SK-N-SH treated with all-trans-retinoic acid at 6 μM for 48 hours (cell line): ENCODE measurements at regions not wholly inside any gene's neighbourhood (a gene's known extent, or its start where the extent isn't known, plus 50 kb on each side); places are given as distances from the start of the nearest gene placed in this dataset.

Experiments used
- ATAC-seq: fragments of 200-7000 bp; cut with Tn5 transposase; 3 replicates; pipeline ENCODE4 v1.9.1; 2020; ENCODE audit warnings: mild to moderate bottlenecking, moderate library complexity
- ARNTL ChIP-seq: fragments of 450-650 bp; formaldehyde crosslinking; IDR thresholded peaks from 2 replicates; pipeline ENCODE4 v1.5.0; 2020; ENCODE audit warnings: low read depth, mild to moderate bottlenecking, moderate library complexity, borderline replicate concordance
- CSDC2 ChIP-seq: fragments of 250-450 bp; sonication (Bioruptor Pico); IDR thresholded peaks from 2 replicates; pipeline ENCODE4 v1.5.0; 2020; ENCODE audit warnings: mild to moderate bottlenecking, moderate library complexity
- ESRRG ChIP-seq: fragments of 250-450 bp; sonication (Bioruptor Pico); IDR thresholded peaks from 2 replicates; pipeline ENCODE4 v1.6.1; 2021; ENCODE audit warnings: mild to moderate bottlenecking
- GLIS3 ChIP-seq: fragments of 250-450 bp; sonication (Bioruptor Pico); IDR thresholded peaks from 2 replicates; pipeline ENCODE4 v1.5.0; 2020; ENCODE audit warnings: mild to moderate bottlenecking, moderate library complexity
- ISL1 ChIP-seq: fragments of 250-450 bp; sonication (Bioruptor Pico); IDR thresholded peaks from 2 replicates; pipeline ENCODE4 v2.1.2; 2022; ENCODE audit warnings: mild to moderate bottlenecking, moderate library complexity
- OSR1 ChIP-seq: fragments of 250-450 bp; sonication (Bioruptor Pico); IDR thresholded peaks from 2 replicates; pipeline ENCODE4 v1.8.0; 2022; ENCODE audit warnings: moderate library complexity, mild to moderate bottlenecking, inconsistent platforms
- PPARA ChIP-seq: fragments of 250-450 bp; sonication (Bioruptor Pico); IDR thresholded peaks from 2 replicates; pipeline ENCODE4 v1.5.0; 2020; ENCODE audit warnings: mild to moderate bottlenecking, borderline replicate concordance
- RARB ChIP-seq: fragments of 250-450 bp; sonication (Bioruptor Pico); IDR thresholded peaks from 2 replicates; pipeline ENCODE4 v1.8.0; 2021; ENCODE audit warnings: mild to moderate bottlenecking, moderate library complexity
- SNAI2 ChIP-seq: fragments of 250-450 bp; sonication (Bioruptor Pico); IDR thresholded peaks from 2 replicates; pipeline ENCODE4 v1.5.0; 2020; ENCODE audit warnings: mild to moderate bottlenecking, moderate library complexity
- TCF4 ChIP-seq: fragments of 250-450 bp; sonication (Bioruptor Pico); IDR thresholded peaks from 2 replicates; pipeline ENCODE4 v1.8.0; 2021; ENCODE audit warnings: mild to moderate bottlenecking, moderate library complexity, borderline replicate concordance
- ZC3H10 ChIP-seq: fragments of 250-450 bp; sonication (Bioruptor Pico); IDR thresholded peaks from 2 replicates; pipeline ENCODE4 v1.5.1; 2021; ENCODE audit warnings: mild to moderate bottlenecking, moderate library complexity
- ZFP3 ChIP-seq: fragments of 250-450 bp; sonication (Bioruptor Pico); IDR thresholded peaks from 2 replicates; pipeline ENCODE4 v1.5.0; 2020; ENCODE audit warnings: mild to moderate bottlenecking, moderate library complexity
- ZNF565 ChIP-seq: fragments of 450-650 bp; formaldehyde crosslinking; conservative IDR thresholded peaks from 2 replicates; pipeline ENCODE4 v1.5.0; 2020; ENCODE audit warnings: low read depth, mild to moderate bottlenecking, moderate library complexity
- ZNF70 ChIP-seq: fragments of 450-650 bp; formaldehyde crosslinking; IDR thresholded peaks from 2 replicates; pipeline ENCODE4 v1.5.0; 2020; ENCODE audit warnings: mild to moderate bottlenecking, moderate library complexity
- ZNF8 ChIP-seq: fragments of 450-650 bp; formaldehyde crosslinking; IDR thresholded peaks from 2 replicates; pipeline ENCODE4 v1.5.0; 2020; ENCODE audit warnings: mild to moderate bottlenecking, moderate library complexity
- TF ChIP-seq, protein P1 (sequence below): fragments of 250-450 bp; sonication (Bioruptor Pico); IDR thresholded peaks from 2 replicates; pipeline ENCODE4 v1.8.0; 2020; ENCODE audit warnings: mild to moderate bottlenecking, moderate library complexity, borderline replicate concordance
- TF ChIP-seq, protein P2 (sequence below): fragments of 250-450 bp; sonication (Bioruptor Pico); IDR thresholded peaks from 2 replicates; pipeline ENCODE4 v1.5.1; 2021; ENCODE audit warnings: mild to moderate bottlenecking, moderate library complexity
- TF ChIP-seq, protein P3 (sequence below): fragments of 250-450 bp; sonication (Bioruptor Pico); IDR thresholded peaks from 2 replicates; pipeline ENCODE4 v1.5.0; 2020; ENCODE audit warnings: mild to moderate bottlenecking, moderate library complexity
- TF ChIP-seq, protein P4 (sequence below): fragments of 250-450 bp; sonication (Bioruptor Pico); IDR thresholded peaks from 2 replicates; pipeline ENCODE4 v1.5.1; 2020; ENCODE audit warnings: low read depth, mild to moderate bottlenecking, moderate library complexity

DNA sequence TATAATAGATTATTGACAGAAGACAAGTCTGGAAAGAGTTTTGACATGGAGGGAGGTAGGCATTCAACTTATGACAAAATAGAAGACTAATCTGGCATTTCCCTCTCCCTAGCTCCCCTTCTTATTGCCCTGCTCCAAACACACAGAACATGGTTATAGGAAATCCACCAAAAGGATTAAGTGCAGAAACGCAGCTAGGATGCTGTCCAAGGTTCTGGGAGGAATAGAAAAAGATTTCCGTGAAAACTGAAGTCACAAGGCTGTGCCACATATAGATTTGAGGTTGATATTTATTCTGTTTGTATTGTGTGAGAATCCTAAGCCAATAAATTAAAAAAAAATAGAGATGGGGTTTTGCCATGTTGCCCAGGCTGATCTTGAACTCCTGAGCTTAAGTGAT, 107.9 kb upstream of the MAP3K7 start:
- no peak for ATAC-seq
- no peak for TF ChIP-seq PPARA
- TF ChIP-seq, protein P1, sequence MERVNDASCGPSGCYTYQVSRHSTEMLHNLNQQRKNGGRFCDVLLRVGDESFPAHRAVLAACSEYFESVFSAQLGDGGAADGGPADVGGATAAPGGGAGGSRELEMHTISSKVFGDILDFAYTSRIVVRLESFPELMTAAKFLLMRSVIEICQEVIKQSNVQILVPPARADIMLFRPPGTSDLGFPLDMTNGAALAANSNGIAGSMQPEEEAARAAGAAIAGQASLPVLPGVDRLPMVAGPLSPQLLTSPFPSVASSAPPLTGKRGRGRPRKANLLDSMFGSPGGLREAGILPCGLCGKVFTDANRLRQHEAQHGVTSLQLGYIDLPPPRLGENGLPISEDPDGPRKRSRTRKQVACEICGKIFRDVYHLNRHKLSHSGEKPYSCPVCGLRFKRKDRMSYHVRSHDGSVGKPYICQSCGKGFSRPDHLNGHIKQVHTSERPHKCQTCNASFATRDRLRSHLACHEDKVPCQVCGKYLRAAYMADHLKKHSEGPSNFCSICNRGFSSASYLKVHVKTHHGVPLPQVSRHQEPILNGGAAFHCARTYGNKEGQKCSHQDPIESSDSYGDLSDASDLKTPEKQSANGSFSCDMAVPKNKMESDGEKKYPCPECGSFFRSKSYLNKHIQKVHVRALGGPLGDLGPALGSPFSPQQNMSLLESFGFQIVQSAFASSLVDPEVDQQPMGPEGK, result no peak
- TF ChIP-seq ISL1 (CRISPR knock-in tag), result no peak
- TF ChIP-seq CSDC2 (CRISPR knock-in tag), result no peak
- no peak for TF ChIP-seq OSR1
- TF ChIP-seq, protein P2, sequence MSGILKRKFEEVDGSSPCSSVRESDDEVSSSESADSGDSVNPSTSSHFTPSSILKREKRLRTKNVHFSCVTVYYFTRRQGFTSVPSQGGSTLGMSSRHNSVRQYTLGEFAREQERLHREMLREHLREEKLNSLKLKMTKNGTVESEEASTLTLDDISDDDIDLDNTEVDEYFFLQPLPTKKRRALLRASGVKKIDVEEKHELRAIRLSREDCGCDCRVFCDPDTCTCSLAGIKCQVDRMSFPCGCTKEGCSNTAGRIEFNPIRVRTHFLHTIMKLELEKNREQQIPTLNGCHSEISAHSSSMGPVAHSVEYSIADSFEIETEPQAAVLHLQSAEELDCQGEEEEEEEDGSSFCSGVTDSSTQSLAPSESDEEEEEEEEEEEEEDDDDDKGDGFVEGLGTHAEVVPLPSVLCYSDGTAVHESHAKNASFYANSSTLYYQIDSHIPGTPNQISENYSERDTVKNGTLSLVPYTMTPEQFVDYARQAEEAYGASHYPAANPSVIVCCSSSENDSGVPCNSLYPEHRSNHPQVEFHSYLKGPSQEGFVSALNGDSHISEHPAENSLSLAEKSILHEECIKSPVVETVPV (CRISPR knock-in tag), result no peak

DNA sequence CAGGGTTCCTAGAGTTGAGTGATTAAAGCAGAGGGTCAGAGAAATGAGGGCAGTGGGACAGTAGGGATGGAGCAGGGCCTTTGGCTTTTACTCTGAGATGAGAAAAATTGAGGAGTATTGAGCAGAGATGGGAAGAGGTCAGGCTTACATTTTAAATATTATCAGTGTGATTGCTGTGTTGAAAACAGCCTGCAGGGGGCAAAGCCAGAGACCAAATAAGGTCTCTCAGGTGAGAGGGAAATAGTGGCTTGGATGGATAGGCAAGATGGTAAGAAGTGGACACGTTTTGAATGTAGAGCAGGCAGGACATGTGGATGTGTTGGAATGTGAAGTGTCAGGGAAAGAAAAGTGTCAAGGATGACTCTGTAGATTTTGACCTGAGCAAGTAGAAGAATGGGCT, 105.0 kb upstream of the MAP3K7 start:
- ATAC-seq, result 0 out of 3 replicates have a peak, but pooled peaks have one; percentile 24
- TF ChIP-seq, protein P1, result no peak
- TF ChIP-seq ZNF8 (no peak), ZNF565 (CRISPR knock-in tag) (no peak), ARNTL (CRISPR knock-in tag) (no peak), SNAI2 (CRISPR knock-in tag) (no peak), ESRRG (CRISPR knock-in tag) (no peak), ZC3H10 (CRISPR knock-in tag) (no peak), RARB (CRISPR knock-in tag) (no peak), ZNF70 (CRISPR knock-in tag) (no peak), TCF4 (CRISPR knock-in tag) (no peak)
- TF ChIP-seq, protein P3, sequence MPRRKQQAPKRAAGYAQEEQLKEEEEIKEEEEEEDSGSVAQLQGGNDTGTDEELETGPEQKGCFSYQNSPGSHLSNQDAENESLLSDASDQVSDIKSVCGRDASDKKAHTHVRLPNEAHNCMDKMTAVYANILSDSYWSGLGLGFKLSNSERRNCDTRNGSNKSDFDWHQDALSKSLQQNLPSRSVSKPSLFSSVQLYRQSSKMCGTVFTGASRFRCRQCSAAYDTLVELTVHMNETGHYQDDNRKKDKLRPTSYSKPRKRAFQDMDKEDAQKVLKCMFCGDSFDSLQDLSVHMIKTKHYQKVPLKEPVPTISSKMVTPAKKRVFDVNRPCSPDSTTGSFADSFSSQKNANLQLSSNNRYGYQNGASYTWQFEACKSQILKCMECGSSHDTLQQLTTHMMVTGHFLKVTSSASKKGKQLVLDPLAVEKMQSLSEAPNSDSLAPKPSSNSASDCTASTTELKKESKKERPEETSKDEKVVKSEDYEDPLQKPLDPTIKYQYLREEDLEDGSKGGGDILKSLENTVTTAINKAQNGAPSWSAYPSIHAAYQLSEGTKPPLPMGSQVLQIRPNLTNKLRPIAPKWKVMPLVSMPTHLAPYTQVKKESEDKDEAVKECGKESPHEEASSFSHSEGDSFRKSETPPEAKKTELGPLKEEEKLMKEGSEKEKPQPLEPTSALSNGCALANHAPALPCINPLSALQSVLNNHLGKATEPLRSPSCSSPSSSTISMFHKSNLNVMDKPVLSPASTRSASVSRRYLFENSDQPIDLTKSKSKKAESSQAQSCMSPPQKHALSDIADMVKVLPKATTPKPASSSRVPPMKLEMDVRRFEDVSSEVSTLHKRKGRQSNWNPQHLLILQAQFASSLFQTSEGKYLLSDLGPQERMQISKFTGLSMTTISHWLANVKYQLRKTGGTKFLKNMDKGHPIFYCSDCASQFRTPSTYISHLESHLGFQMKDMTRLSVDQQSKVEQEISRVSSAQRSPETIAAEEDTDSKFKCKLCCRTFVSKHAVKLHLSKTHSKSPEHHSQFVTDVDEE, result no peak
- TF ChIP-seq, protein P2 (CRISPR knock-in tag), result no peak

DNA sequence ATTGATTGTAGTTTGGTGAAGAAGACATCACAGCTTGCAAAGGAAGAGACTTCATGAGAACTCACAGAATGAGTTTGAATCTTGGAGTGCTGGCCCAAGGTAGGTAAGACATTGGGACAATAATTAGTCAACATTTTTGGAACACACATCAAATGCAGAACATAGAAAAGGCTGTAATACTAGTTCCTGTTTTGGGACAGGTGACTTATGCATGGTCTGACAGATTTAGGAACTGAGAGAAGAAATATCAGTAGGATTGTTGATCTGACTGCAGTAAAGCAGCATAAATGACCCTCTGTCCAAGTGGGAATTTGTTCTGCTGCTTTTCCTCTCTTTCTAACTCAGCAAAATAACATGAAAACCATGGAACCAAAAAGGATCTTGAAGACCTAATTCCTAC, 102.3 kb upstream of the MAP3K7 start:
- ATAC-seq, result no peak
- TF ChIP-seq, protein P1, result no peak
- TF ChIP-seq ZFP3 (CRISPR knock-in tag), result no peak

DNA sequence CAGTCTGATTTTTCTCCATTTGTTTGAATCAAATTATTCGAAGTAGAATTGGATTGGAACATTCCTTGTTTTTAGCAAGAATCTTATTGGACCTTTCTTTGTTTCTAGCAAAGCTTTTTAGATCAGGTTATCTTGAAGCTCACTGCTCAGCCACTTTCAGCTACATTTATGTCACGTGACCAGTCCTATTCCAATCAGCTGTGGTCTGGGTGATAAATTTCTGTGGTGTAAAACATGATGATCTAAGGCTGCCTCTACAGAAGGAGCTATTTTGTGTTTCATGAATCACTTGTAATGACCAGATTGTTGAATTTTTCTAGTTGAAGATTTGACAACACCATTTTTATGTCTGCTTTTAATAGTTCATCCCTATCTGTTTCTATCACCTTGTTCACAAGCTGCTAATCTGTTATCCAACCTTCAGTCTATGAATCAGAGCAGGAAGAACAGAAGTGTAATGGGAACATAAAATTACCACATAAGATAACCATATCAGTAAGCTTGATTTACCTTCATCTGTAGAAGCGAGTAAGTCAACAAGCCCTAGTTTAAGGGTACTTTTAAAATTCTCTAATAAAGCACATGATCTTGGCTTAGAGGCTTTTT, 101.0 kb upstream of the MAP3K7 start:
- ATAC-seq, result no peak

More for the DNA sequence above, 101.0 kb upstream of the MAP3K7 start:
- TF ChIP-seq RARB (CRISPR knock-in tag) (no peak), GLIS3 (no peak), ZC3H10 (CRISPR knock-in tag) (no peak), TCF4 (CRISPR knock-in tag) (no peak), PPARA (no peak)
- TF ChIP-seq, protein P1, result no peak
- TF ChIP-seq, protein P4, sequence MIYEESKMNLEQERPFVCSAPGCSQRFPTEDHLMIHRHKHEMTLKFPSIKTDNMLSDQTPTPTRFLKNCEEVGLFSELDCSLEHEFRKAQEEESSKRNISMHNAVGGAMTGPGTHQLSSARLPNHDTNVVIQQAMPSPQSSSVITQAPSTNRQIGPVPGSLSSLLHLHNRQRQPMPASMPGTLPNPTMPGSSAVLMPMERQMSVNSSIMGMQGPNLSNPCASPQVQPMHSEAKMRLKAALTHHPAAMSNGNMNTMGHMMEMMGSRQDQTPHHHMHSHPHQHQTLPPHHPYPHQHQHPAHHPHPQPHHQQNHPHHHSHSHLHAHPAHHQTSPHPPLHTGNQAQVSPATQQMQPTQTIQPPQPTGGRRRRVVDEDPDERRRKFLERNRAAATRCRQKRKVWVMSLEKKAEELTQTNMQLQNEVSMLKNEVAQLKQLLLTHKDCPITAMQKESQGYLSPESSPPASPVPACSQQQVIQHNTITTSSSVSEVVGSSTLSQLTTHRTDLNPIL (CRISPR knock-in tag), result no peak
